ENCODE measurements at regions not wholly inside any gene's neighbourhood (a gene's known extent, or its start where the extent isn't known, plus 50 kb on each side); places are given as distances from the start of the nearest gene placed in this dataset.

DNA sequence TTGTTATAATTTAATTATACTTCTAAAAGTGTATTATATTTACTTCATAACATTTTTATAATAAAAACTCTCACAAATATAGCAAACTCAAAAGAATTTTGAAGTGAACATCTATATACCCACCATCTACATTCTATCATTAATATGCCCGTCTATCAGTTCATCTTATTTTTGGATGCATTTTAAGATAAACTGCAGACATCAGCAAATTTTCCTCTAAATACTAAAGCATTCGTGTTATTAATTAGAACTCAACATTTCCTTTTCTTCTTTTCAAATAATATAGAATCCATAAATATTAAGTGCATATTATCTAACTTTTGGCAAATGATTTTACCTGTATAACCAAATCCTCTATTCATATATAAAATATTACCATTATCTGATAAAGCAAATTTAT is 242.9 kb upstream of the BCHE start:
- intact Hi-C loops (cut with micrococcal nuclease): no loop called here
- Histone ChIP-seq H3K9me3 (replicated peaks; ENCODE audit: control insufficient read depth, insufficient read depth, low read depth, low read length) (no peaks in the 10 kb centered on the region), H3K79me2 (ENCODE audit: control insufficient read depth, insufficient read depth, low read length) (no peaks in the 10 kb centered on the region), H3K27me3 (ENCODE audit: control insufficient read depth in 2 of 2, insufficient read depth in 2 of 2, low read length in 2 of 2) (no peaks in the 10 kb centered on the region), H3K4me3 (no peak overlapping the region), H3K36me3 (ENCODE audit: control insufficient read depth, insufficient read depth, low read length) (no peaks in the 10 kb centered on the region), H2AFZ (ENCODE audit: low read depth, low read length) (no peak overlapping the region), H3K4me2 (ENCODE audit: insufficient read depth, low read length) (no peak overlapping the region), H3K9ac (ENCODE audit: insufficient read depth in 1 of 2, low read depth in 2 of 2, low read length in 2 of 2) (no peak overlapping the region), H3K4me1 (replicated peaks in 1 of 2; ENCODE audit: control insufficient read depth in 2 of 2, insufficient read depth in 2 of 2, low read length in 2 of 2) (no peaks in the 10 kb centered on the region), H3K9me1 (ENCODE audit: control insufficient read depth, insufficient read depth, low read length) (no peaks in the 10 kb centered on the region), H4K20me1 (replicated peaks; ENCODE audit: control insufficient read depth, insufficient read depth, low read length) (no peaks in the 10 kb centered on the region), H3K27ac (ENCODE audit: extremely low read depth, low read depth, low read length) (no peak overlapping the region)
- WGBS (ENCODE audit: insufficient coverage, low coverage, missing lambda C conversion rate): 18% methylated on average over 2 of the region's 2 CpGs
- DNase-seq (ENCODE audit: extremely low read depth in 1 of 4, low spot score in 3 of 4): no peak
- ATAC-seq: no peak
- FAIRE-seq: no peak
- in situ Hi-C loops (cut with MboI): no loop called here
- ChIA-PET POLR2A (no interaction called here), CTCF (ENCODE audit: low intra/inter-chr PET ratio) (no interaction called here)
- BruUV-seq (replicated peaks): no TSS peak
- TF ChIP-seq MAFF (IDR thresholded peaks at IDR 0.05; ENCODE audit: low read length) (peak; percentile 78), CHD1 (IDR thresholded peaks at IDR 0.05; ENCODE audit: low read length) (no peak), MED1 (CRISPR knock-in tag; IDR thresholded peaks at IDR 0.05; ENCODE audit: borderline replicate concordance) (no peak), CBFB (CRISPR knock-in tag; IDR thresholded peaks at IDR 0.05) (no peak), ATF3 (IDR thresholded peaks at IDR 0.05) (no peak), ATF3 (CRISPR knock-in tag; conservative IDR thresholded peaks at IDR 0.05) (no peak), MBD1 (CRISPR knock-in tag; IDR thresholded peaks at IDR 0.05) (no peak), NFIX (CRISPR knock-in tag; IDR thresholded peaks at IDR 0.05; ENCODE audit: low read depth) (no peak), POLR2G (IDR thresholded peaks at IDR 0.05; ENCODE audit: low read depth, low read length) (no peak), ZNF239 (CRISPR knock-in tag; IDR thresholded peaks at IDR 0.05) (no peak), SIN3B (IDR thresholded peaks at IDR 0.05; ENCODE audit: low read depth) (no peak), ZNF76 (CRISPR knock-in tag; IDR thresholded peaks at IDR 0.05; ENCODE audit: borderline replicate concordance) (no peak), C11orf30 (IDR thresholded peaks at IDR 0.05; ENCODE audit: low read depth) (peak; percentile 46), MCM5 (IDR thresholded peaks at IDR 0.05; ENCODE audit: low read depth) (no peak), ZNF395 (CRISPR knock-in tag; IDR thresholded peaks at IDR 0.05) (no peak)
- TF ChIP-seq, protein P1, sequence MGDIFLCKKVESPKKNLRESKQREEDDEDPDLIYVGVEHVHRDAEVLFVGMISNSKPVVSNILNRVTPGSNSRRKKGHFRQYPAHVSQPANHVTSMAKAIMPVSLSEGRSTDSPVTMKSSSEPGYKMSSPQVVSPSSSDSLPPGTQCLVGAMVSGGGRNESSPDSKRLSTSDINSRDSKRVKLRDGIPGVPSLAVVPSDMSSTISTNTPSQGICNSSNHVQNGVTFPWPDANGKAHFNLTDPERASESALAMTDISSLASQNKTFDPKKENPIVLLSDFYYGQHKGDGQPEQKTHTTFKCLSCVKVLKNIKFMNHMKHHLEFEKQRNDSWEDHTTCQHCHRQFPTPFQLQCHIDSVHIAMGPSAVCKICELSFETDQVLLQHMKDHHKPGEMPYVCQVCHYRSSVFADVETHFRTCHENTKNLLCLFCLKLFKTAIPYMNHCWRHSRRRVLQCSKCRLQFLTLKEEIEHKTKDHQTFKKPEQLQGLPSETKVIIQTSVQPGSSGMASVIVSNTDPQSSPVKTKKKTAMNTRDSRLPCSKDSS (IDR thresholded peaks at IDR 0.05; ENCODE audit: low read depth, partially characterized antibody): no peak
- TF ChIP-seq, protein P2, sequence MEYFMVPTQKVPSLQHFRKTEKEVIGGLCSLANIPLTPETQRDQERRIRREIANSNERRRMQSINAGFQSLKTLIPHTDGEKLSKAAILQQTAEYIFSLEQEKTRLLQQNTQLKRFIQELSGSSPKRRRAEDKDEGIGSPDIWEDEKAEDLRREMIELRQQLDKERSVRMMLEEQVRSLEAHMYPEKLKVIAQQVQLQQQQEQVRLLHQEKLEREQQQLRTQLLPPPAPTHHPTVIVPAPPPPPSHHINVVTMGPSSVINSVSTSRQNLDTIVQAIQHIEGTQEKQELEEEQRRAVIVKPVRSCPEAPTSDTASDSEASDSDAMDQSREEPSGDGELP (CRISPR knock-in tag; IDR thresholded peaks at IDR 0.05; ENCODE audit: borderline replicate concordance): no peak
- TF ChIP-seq, protein P3, sequence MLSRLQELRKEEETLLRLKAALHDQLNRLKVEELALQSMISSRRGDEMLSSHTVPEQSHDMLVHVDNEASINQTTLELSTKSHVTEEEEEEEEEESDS (CRISPR knock-in tag; IDR thresholded peaks at IDR 0.05): no peak

Data from K562 (cell line).